SKM-1 treated with dmso at 0.1 percent for 144 hours (cell line): ENCODE measurements at regions not wholly inside any gene's neighbourhood (a gene's known extent, or its start where the extent isn't known, plus 50 kb on each side); places are given as distances from the start of the nearest gene placed in this dataset.

ENCODE experiments used
- DNase-seq: peaks from one replicate; lab custom pipeline; 2025; ENCODE audit not compliant: unreplicated experiment; lab: John Stamatoyannopoulos, UW

DNA sequence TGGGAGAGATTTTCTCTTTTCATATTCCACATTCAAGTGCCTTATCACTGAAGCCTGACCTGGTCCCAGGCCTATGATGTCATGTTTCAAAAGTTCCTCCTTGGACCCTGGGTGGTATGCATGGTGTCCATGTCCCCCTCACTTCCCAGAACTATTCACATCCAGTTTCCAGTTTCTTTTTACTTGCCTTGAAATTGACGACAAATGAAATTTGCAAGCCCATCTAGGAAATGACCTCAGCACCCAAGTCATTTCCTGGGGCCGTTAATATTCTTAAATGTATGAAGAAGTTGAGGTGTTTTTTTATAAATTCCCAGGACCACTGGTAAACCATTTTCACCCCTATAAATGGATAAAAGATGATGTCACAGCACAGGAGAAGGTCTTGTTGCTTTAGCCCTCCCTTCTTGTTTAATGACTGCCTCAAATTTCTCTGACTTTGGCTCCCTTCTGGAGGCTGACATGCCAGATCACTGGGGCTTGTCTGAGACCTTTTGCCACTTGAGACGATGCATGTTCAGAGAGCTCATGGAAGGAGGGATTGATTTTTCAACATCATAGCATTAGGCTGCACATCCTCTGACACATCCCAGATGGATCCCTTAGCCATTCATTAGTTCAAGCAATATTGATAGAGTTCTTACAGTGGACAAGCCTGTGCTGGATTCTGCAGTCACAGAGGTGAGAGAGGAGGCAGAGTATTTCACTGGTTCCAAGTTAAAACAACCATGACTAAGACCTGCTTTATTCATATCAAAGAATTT, 221.3 kb downstream of the PLPP3 start:
- DNase-seq: no peak

GRCh38 chr1:56356376-56356990, 222.9 kb downstream of the PLPP3 start:
- no peak for DNase-seq

DNA sequence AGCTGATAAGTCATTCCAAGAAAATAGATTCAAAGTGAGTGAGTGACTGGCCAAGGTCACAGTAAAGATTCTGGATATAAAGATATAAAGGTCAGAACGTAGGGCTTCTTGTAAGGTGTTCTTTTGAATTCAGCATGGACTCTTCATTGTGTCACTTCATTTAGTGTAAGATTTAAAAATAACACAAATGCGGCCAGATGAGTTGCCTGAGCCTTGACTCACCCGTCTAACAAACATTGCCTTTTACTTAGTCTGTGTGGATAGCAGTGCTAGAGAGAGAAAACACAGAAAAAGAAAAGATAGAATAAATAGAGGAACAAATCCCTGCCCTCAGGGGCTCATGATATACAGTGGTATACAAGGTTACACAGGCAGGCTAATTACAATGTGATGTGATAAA, 223.4 kb downstream of the PLPP3 start:
- no peak for DNase-seq

- no peak for DNase-seq
These were observed 223.9 kb downstream of the PLPP3 start for GRCh38 chr1:56355422-56355821.

DNA sequence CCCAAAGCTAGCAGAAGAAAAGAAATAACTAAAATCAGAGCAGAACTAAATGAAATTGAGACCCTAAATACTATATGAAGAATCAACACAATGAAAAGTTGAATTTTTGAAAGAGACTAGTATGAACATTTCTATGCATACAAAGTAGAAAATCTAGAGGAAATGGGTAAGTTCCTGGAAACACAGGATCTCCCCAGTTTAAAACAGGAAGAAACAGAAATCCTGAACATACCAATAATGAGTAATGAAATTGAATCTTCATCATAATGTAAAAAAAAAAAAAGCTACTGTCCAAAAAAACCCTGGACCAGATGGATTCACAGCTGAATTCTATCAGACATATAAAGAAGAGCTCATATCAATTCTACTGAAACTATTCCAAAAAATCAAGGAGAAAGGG, 233.5 kb downstream of the PLPP3 start:
- DNase-seq: no peak

GRCh38 chr1:56340977-56341376, 238.4 kb downstream of the PLPP3 start:
- no peak for DNase-seq

DNA sequence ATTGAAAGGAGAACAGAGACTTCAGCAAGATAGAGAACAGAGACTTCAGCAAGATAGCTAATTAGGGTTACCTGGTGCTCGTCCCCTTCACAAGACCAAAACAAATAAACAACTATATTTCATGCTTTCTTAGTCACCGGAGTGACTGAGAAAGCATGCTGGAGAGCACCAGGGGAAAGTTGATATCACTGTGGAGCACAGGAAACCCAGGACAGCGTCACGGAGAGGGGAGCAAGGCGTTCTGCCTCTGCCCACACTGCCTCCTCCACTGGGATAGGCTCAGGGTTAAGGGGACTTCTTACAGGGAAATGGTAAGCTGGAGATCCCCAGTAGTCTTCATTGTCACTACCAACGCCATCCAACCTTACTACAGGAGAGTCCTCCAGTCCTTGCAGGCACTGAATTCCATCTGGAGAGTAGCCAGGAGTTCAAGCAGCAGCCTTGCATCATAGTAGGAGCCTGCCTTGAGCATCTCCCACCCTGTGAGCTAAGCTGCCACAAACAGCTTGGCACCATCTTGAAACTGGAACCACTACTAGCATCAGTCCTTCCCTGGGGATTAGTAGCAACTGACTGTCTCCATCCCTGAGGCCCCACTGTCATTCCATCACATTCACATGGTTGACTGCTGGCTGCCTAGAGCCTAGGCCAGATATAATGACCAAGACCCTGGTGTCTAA, 239.4 kb downstream of the PLPP3 start:
- no peak for DNase-seq

- DNase-seq: no peak
These were observed 240.3 kb downstream of the PLPP3 start for GRCh38 chr1:56339093-56339492.

DNA sequence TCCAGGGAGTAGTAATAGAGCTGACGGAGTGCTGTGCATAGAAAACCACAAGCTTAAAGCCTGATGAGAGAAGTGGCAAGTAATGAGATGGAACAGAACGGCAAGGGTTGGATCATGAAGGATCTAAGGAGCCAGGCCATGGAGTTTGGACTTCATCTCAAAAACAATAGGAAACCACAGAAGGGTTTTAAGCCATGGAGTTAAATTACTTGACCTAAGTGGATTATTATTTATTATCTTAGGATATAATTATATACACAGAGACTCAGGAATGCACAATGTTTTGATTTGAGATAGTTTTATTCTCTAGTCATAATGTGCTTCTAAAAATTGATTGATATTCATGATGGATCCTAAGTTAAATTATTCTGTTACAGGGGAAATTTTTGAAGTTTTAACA, 242.4 kb downstream of the PLPP3 start:
- no peak for DNase-seq

GRCh38 chr1:56335394-56335793, 244.0 kb downstream of the PLPP3 start:
- no peak for DNase-seq

DNA sequence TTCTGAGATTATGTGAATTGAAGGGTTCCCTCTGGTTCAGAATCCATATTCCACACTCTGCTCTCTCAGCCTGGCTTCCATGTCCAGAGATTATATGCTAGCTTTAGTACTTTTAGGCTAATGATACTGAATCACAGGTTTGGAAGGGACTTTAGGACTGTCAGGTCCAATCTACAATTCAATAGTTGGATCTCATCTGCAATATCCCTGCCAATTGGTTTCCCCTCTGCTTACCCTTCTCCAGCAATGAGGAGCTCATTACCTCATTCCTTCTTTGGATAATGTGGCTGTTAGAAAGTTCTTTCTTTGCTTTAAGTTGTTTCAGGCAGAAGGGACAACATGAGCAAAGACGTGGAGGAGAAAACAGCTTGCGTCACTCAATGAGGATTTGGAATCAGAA, 245.3 kb downstream of the PLPP3 start:
- no peak for DNase-seq

GRCh38 chr1:56333461-56333860, 245.9 kb downstream of the PLPP3 start:
- no peak for DNase-seq

- no peak for DNase-seq
These were observed 247.3 kb downstream of the PLPP3 start for GRCh38 chr1:56331892-56332567.

DNA sequence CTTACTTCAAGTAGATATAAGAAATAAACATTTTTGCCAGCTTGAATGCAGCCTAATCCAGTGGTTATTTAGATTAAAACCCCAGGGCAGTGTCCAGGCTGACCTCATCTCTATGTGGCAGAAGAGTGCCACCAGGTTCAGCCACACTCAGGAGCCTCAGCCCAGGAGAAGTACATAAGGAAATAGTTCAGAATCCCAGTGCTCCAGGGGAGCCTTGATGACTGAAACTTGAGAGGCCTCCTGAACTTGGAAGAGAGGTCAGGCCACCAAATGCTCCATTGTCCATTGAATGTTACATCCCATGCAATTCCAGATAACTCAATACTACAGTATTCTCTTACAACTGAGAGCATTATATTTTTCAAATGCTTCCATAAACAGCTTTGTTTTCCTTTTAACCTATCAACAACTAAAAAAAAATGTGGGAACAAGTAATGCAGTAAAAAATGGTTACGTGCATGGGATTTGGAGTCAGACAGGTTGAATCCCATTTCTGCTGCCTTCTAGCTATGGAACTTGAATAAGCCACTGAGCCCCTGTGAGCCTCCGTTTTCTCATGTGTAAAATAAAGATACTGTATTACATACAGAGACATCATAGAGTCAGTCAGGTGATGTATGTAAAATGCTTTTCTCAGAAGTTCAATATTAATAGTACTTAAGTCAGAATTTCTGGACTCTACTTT, 248.0 kb downstream of the PLPP3 start:
- no peak for DNase-seq

DNA sequence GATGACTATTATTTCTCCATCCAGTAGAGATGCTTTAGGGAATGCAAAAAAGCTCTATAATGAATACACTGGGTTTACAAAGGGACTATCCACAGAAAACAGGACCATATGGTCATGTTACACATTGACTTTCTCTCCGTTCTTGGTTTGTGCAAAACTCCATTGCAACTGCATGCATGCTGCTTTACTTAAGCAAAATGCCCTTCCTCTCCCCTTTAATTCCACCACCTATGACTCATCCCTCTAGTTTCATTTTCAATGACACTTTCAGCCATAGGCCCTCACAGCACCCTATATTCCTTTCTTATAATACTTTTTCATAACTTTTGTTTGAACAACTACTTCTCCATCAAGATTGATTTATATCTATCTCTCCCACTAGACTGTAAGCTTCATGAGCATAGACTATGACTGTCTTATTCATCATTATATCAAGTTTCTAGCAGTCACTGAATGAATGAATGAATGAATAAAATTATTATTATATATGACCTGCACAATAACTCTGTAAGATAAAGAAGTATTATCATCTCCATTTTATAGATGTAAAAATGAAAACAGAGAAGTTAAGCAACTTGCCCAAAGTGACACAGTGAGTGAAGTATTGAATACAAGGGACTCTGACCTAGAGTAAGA, 248.9 kb downstream of the PLPP3 start:
- DNase-seq: no peak

DNA sequence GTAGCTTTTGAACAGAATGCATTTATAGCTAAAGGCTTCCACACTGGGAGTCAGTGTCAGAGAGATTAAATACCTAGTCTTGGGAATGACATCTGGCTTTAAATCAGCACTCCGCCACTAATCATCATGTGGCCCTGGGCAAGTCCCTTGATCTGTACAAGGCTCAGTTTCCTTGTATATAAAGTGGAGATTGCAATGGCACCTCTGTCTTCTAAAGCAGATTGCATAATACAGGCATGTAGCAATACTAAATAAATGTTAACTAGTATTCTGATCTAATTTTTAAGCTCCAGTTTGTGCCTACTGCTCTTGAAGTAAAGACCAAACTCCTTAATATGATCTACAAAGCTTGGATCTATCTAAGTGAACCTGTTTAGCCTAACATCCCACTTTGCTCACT, 249.4 kb downstream of the PLPP3 start:
- DNase-seq: no peak

DNA sequence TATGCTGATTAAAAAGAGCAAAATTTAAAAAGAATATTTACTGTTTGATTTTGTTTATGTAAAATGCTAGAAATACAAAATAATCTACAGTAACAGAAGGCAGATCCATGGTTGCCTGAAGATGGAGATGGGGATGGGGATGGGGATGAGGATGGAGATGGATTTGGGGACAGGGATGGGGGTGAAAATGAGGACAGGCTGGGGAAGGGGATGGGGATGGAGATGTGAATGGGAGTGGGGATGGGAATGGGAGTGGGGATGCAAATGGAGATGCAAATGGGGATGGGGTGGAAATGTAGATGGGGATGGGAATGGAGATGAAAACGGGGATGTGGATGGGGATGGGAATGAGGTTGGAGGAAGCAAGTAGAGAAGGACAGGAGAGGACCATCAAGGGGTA, 252.2 kb downstream of the PLPP3 start:
- no peak for DNase-seq

- DNase-seq: no peak
These were observed 253.3 kb downstream of the PLPP3 start for GRCh38 chr1:56326056-56326455.

DNA sequence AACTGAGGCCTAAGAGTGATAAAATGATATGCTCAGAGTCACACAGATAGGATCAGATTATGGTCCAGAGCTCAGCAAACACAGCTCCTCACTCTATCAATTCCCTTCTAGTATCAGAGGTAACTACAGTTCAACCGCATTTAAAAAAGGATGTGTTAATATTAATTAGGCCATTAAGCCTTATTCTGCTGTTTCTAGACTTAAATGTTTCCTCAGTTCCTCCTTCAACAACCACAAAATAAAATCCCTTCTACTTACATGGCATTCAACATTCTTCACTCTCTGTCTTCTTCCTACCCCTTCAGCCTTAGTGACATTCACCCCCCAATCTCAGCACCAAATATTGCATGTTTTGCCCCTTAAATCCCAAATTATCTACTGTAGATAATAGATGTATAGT, 254.9 kb downstream of the PLPP3 start:
- DNase-seq: no peak

DNA sequence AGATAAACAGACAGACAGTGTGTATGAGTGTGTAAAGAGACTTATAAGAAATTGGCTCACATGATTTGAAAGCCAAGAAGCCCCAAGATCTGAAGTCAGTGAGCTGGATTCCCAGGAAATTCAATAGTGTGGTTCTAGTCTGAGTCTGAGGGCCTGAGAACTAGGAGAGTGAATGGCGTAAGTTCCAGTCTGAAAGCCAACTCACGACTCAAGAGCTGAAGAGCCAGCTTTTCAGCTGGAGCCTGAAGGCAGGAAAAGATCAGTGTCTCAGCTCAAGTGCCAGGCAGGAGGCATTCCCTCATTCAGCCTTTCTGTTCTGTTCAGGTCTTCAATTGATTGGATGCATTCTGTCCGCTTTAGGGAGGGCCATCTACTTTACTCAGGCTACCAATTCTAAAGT, 257.2 kb downstream of the PLPP3 start:
- DNase-seq: no peak

DNA sequence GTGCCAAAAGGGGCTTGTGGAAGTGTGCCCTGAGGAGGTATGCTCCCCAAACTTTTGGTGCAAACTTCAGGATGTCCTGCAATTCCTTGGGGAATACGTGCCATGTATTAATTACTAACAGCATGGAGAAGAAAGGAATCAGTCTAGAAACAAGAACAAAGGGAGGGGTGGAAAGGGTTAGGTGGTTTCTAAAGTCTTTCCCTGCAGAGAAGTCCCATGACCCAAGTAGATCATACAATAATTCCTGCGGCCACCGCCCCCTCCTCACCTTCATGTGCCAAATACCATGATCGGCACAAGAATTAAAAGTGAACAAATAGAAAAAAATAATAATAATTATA, 258.2 kb downstream of the PLPP3 start:
- no peak for DNase-seq
